ENCODE measurements at regions not wholly inside any gene's neighbourhood (a gene's known extent, or its start where the extent isn't known, plus 50 kb on each side); places are given as distances from the start of the nearest gene placed in this dataset.
A peak's percentile ranks its signal among the peaks of the same experiment; 100 is the strongest.
"Not testable (repeated sequence)": the region's sequence is repeated elsewhere in the genome, so short reads cannot be mapped to it uniquely, and the experiment has no call there.

DNA sequence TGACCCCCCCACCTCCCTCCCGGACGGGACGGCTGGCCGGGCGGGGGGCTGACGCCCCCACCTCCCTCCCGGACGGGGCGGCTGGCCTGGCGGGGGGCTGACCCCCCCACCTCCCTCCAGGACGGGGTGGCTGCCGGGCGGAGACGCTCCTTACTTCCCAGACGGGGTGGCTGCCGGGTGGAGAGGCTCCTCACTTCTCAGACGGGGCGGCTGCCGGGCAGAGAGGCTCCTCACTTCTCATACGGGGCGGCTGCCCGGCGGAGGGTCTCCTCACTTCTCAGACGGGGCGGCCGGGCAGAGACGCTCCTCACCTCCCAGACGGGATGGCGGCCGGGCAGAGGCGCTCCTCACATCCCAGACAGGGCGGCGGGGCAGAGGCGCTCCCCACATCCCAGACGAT lies 84.7 kb downstream of the OR2B2 start:
- H2AK9ac ChIP-seq (replicated peaks; ENCODE audit: low read depth, low read length, poor library complexity); H3K9ac ChIP-seq (ENCODE audit: low read depth, low read length); dilution Hi-C loops (cut with HindIII; ENCODE audit: low sequenced_read_pairs, unreplicated experiment); H3K4me1 ChIP-seq (ENCODE audit: control insufficient read depth, insufficient read depth, low read length); CTCF ChIA-PET; H4K5ac ChIP-seq (ENCODE audit: low read depth, low read length); DNase-seq; intact Hi-C loops (cut with micrococcal nuclease); H3K4me2 ChIP-seq (ENCODE audit: low read depth, low read length); H4K8ac ChIP-seq (ENCODE audit: low read depth in 2 of 2, low read length in 2 of 2); BruUV-seq (replicated peaks); H2BK15ac ChIP-seq (ENCODE audit: low read depth, low read length); H3K4me3 ChIP-seq (ENCODE audit: insufficient read depth, low read depth, low read length); H2AFZ ChIP-seq (replicated peaks; ENCODE audit: low read length, poor library complexity); H2BK20ac ChIP-seq (ENCODE audit: low read depth, low read length); H3K79me1 ChIP-seq (ENCODE audit: low read depth in 1 of 2, low read length in 2 of 2); H4K20me1 ChIP-seq (ENCODE audit: insufficient read depth, low read length); H4K91ac ChIP-seq (ENCODE audit: insufficient read depth, low read depth, low read length); H3K36me3 ChIP-seq (ENCODE audit: control insufficient read depth, insufficient read depth, low read length); H3K9me1 ChIP-seq (ENCODE audit: insufficient read depth, low read length); H3K27ac ChIP-seq (ENCODE audit: insufficient read depth, low read length); H3K14ac ChIP-seq (replicated peaks; ENCODE audit: low read depth, low read length); H3K23ac ChIP-seq (ENCODE audit: low read depth, low read length); H2BK120ac ChIP-seq (ENCODE audit: low read depth, low read length); POLR2A ChIA-PET (ENCODE audit: unreplicated experiment); H3K56ac ChIP-seq (ENCODE audit: extremely low read depth, insufficient read depth, low read length); H2AK5ac ChIP-seq (ENCODE audit: low read depth, low read length); H3K18ac ChIP-seq (ENCODE audit: low read depth, low read length); H3K27me3 ChIP-seq (ENCODE audit: control insufficient read depth, insufficient read depth, low read length); H3K9me3 ChIP-seq (ENCODE audit: control insufficient read depth, insufficient read depth, low read length); H2BK5ac ChIP-seq (ENCODE audit: low read depth, low read length, poor library complexity, severe bottlenecking); H3K4ac ChIP-seq (ENCODE audit: low read depth, low read length); ATAC-seq (ENCODE audit: low read depth): not testable (repeated sequence)
- in situ Hi-C loops (cut with MboI; ENCODE audit: low sequenced_read_pairs): loop anchor here (25.0 kb wide), 1 partner anchor 1615 kb away; a partner anchor contains a TSS
- no CpG with 5 or more reads among the region's 35 CpGs for WGBS, 2 experiments (ENCODE audit: extremely low coverage in 2 of 2, insufficient read length in 1 of 2)

DNA sequence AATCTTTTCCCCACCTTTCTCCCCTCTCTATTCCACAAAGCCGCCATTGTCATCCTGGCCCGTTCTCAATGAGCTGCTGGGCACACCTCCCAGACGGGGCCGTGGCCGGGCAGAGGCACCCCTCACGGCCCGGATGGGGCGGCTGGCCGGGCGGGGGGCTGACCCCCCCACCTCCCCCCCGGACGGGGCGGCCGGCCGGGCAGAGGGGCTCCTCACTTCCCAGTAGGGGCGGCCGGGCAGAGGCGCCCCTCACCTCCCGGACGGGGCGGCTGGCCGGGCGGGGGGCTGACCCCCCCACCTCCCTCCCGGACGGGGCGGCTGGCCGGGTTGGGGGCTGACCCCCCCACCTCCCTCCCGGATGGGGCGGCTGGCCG lies 85.6 kb downstream of the OR2B2 start:
- H2BK120ac ChIP-seq (ENCODE audit: low read depth, low read length); H2AFZ ChIP-seq (replicated peaks; ENCODE audit: low read length, poor library complexity); H3K9ac ChIP-seq (ENCODE audit: low read depth, low read length); H3K36me3 ChIP-seq (ENCODE audit: control insufficient read depth, insufficient read depth, low read length); H4K8ac ChIP-seq (ENCODE audit: low read depth in 2 of 2, low read length in 2 of 2); DNase-seq; H3K14ac ChIP-seq (replicated peaks; ENCODE audit: low read depth, low read length); H3K79me1 ChIP-seq (ENCODE audit: low read depth in 1 of 2, low read length in 2 of 2); H3K18ac ChIP-seq (ENCODE audit: low read depth, low read length); H4K91ac ChIP-seq (ENCODE audit: insufficient read depth, low read depth, low read length); H3K4ac ChIP-seq (ENCODE audit: low read depth, low read length); H2BK5ac ChIP-seq (ENCODE audit: low read depth, low read length, poor library complexity, severe bottlenecking); POLR2A ChIA-PET (ENCODE audit: unreplicated experiment); H4K5ac ChIP-seq (ENCODE audit: low read depth, low read length); CTCF ChIA-PET; H2AK9ac ChIP-seq (replicated peaks; ENCODE audit: low read depth, low read length, poor library complexity); ATAC-seq (ENCODE audit: low read depth); H3K23ac ChIP-seq (ENCODE audit: low read depth, low read length); H3K9me1 ChIP-seq (ENCODE audit: insufficient read depth, low read length); intact Hi-C loops (cut with micrococcal nuclease); H2BK20ac ChIP-seq (ENCODE audit: low read depth, low read length); H3K56ac ChIP-seq (ENCODE audit: extremely low read depth, insufficient read depth, low read length); H3K4me2 ChIP-seq (ENCODE audit: low read depth, low read length); H2AK5ac ChIP-seq (ENCODE audit: low read depth, low read length); H4K20me1 ChIP-seq (ENCODE audit: insufficient read depth, low read length); H3K27ac ChIP-seq (ENCODE audit: insufficient read depth, low read length); BruUV-seq (replicated peaks); H3K4me1 ChIP-seq (ENCODE audit: control insufficient read depth, insufficient read depth, low read length); H3K9me3 ChIP-seq (ENCODE audit: control insufficient read depth, insufficient read depth, low read length); H2BK15ac ChIP-seq (ENCODE audit: low read depth, low read length); H3K27me3 ChIP-seq (ENCODE audit: control insufficient read depth, insufficient read depth, low read length); dilution Hi-C loops (cut with HindIII; ENCODE audit: low sequenced_read_pairs, unreplicated experiment): not testable (repeated sequence)
- in situ Hi-C loops (cut with MboI; ENCODE audit: low sequenced_read_pairs): loop anchor here (25.0 kb wide), 1 partner anchor 1614 kb away; a partner anchor contains a TSS
- no CpG with 5 or more reads among the region's 30 CpGs for WGBS, 2 experiments (ENCODE audit: extremely low coverage in 2 of 2, insufficient read length in 1 of 2)
- 0 out of 2 replicates have a peak overlapping the region, but pooled peaks have one; percentile 9 for H3K4me3 ChIP-seq (ENCODE audit: insufficient read depth, low read depth, low read length)

Measured in IMR-90 (cell line).